ENCODE measurements at regions not wholly inside any gene's neighbourhood (a gene's known extent, or its start where the extent isn't known, plus 50 kb on each side); places are given as distances from the start of the nearest gene placed in this dataset.

DNA sequence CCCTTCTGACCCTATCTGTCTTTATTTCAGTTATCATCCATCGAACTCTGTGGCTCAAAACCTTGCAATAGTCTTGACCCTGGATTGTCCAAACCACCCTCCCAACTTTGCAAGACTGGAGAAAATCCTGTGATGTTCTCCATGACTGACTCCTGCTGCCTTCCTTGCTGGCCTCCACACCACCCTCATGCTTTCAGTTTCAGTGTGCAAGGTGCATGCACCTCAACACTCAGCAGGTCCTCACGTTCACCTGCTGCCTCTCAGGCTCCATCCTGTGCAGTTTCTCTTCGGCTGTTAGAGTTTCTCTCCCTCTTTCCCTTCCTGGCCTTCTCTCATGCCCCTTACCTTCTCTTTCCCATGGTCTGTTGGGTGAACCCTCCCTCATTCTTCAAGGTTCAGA lies 59.4 kb upstream of the ASIC2 start:
- no TSS peak for BruUV-seq (replicated peaks)
- H3K27me3 ChIP-seq (replicated peaks; ENCODE audit: insufficient read depth, low read depth, low read length, poor library complexity): no peaks in the 10 kb centered on the region
- no peak overlapping the region for H3K4me3 ChIP-seq (ENCODE audit: low read depth, low read length, poor library complexity, severe bottlenecking)
- TF ChIP-seq, protein P1, sequence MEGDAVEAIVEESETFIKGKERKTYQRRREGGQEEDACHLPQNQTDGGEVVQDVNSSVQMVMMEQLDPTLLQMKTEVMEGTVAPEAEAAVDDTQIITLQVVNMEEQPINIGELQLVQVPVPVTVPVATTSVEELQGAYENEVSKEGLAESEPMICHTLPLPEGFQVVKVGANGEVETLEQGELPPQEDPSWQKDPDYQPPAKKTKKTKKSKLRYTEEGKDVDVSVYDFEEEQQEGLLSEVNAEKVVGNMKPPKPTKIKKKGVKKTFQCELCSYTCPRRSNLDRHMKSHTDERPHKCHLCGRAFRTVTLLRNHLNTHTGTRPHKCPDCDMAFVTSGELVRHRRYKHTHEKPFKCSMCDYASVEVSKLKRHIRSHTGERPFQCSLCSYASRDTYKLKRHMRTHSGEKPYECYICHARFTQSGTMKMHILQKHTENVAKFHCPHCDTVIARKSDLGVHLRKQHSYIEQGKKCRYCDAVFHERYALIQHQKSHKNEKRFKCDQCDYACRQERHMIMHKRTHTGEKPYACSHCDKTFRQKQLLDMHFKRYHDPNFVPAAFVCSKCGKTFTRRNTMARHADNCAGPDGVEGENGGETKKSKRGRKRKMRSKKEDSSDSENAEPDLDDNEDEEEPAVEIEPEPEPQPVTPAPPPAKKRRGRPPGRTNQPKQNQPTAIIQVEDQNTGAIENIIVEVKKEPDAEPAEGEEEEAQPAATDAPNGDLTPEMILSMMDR (conservative IDR thresholded peaks at IDR 0.05; ENCODE audit: low read depth, low read length): no peak
- no peak for TF ChIP-seq EZH2 (IDR thresholded peaks at IDR 0.05; ENCODE audit: borderline replicate concordance, low read depth, low read length, poor library complexity, severe bottlenecking)
- DNase-seq (ENCODE audit: low spot score): no peak
- no peaks in the 10 kb centered on the region for H3K4me1 ChIP-seq (ENCODE audit: insufficient read depth, low read length, poor library complexity, severe bottlenecking)
- ChIA-PET POLR2A (ENCODE audit: low non-redundant PET) (no interaction called here), CTCF (no interaction called here)
- H3K27ac ChIP-seq (ENCODE audit: low read depth, low read length, poor library complexity, severe bottlenecking): no peak overlapping the region
- no peaks in the 10 kb centered on the region for H3K36me3 ChIP-seq (ENCODE audit: insufficient read depth, low read length, poor library complexity, severe bottlenecking)
- intact Hi-C loops (cut with micrococcal nuclease; ENCODE audit: unreplicated experiment): no loop called here
- no peaks in the 10 kb centered on the region for H3K9me3 ChIP-seq (ENCODE audit: low read depth, low read length, poor library complexity, severe bottlenecking)

DNA sequence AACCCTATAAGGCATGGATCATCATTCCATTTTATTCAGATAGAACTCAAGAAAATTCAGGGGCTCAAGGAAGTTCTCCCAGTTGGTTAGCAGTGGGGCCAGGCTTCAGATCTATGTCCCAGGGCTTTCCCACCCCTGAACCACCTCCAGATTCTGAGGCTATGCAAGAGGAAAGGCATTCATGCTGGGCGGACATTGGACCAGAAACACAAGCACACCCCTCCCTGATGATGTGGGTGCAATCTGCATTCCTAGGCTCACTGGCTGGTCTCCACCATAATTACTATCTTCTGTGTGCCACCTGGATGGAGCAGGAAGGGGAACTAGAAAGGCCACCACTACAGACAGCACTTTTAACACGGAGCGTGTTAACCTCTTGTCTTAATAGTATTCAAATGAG lies 63.2 kb upstream of the ASIC2 start:
- no peaks in the 10 kb centered on the region for H3K4me1 ChIP-seq (ENCODE audit: insufficient read depth, low read length, poor library complexity, severe bottlenecking)
- ChIA-PET CTCF (no interaction called here), POLR2A (ENCODE audit: low non-redundant PET) (no interaction called here)
- intact Hi-C loops (cut with micrococcal nuclease; ENCODE audit: unreplicated experiment): no loop called here
- BruUV-seq (replicated peaks): no TSS peak
- no peak for DNase-seq (ENCODE audit: low spot score)
- H3K4me3 ChIP-seq (ENCODE audit: low read depth, low read length, poor library complexity, severe bottlenecking): no peak overlapping the region
- no peaks in the 10 kb centered on the region for H3K27me3 ChIP-seq (replicated peaks; ENCODE audit: insufficient read depth, low read depth, low read length, poor library complexity)
- H3K27ac ChIP-seq (ENCODE audit: low read depth, low read length, poor library complexity, severe bottlenecking): no peak overlapping the region
- no peaks in the 10 kb centered on the region for H3K36me3 ChIP-seq (ENCODE audit: insufficient read depth, low read length, poor library complexity, severe bottlenecking)
- TF ChIP-seq EZH2 (IDR thresholded peaks at IDR 0.05; ENCODE audit: borderline replicate concordance, low read depth, low read length, poor library complexity, severe bottlenecking): no peak
- TF ChIP-seq, protein P1 (conservative IDR thresholded peaks at IDR 0.05; ENCODE audit: low read depth, low read length): no peak
- no peaks in the 10 kb centered on the region for H3K9me3 ChIP-seq (ENCODE audit: low read depth, low read length, poor library complexity, severe bottlenecking)

DNA sequence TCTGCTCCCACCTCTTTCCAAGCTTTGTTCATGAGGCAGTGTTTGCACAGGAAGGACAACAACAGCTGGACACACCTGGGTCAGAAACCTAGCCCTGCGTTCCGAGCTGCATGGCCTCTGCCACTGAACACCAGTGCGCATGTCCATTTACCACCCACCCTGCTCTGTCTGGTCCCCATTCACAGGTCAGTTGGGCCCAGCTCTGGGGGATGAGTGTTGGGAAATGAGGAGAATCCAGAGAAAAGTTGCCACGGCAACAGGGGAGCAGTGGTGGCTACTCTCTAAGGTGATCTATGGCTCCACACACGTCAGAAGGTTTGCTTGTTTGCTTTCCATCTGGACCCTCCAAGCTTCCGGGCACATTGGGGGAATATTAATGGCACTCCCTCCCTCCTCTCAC lies 70.4 kb upstream of the ASIC2 start:
- Histone ChIP-seq H3K4me3 (ENCODE audit: low read depth, low read length, poor library complexity, severe bottlenecking) (no peak overlapping the region), H3K27me3 (replicated peaks; ENCODE audit: insufficient read depth, low read depth, low read length, poor library complexity) (no peaks in the 10 kb centered on the region), H3K36me3 (ENCODE audit: insufficient read depth, low read length, poor library complexity, severe bottlenecking) (no peaks in the 10 kb centered on the region), H3K9me3 (ENCODE audit: low read depth, low read length, poor library complexity, severe bottlenecking) (no peaks in the 10 kb centered on the region), H3K27ac (ENCODE audit: low read depth, low read length, poor library complexity, severe bottlenecking) (no peak overlapping the region), H3K4me1 (ENCODE audit: insufficient read depth, low read length, poor library complexity, severe bottlenecking) (no peaks in the 10 kb centered on the region)
- TF ChIP-seq, protein P1 (conservative IDR thresholded peaks at IDR 0.05; ENCODE audit: low read depth, low read length): no peak
- TF ChIP-seq EZH2 (IDR thresholded peaks at IDR 0.05; ENCODE audit: borderline replicate concordance, low read depth, low read length, poor library complexity, severe bottlenecking): no peak
- no TSS peak for BruUV-seq (replicated peaks)
- DNase-seq (ENCODE audit: low spot score): no peak
- intact Hi-C loops (cut with micrococcal nuclease; ENCODE audit: unreplicated experiment): no loop called here
- ChIA-PET POLR2A (ENCODE audit: low non-redundant PET) (no interaction called here), CTCF (no interaction called here)
